HL-60 (cell line): ENCODE measurements at regions not wholly inside any gene's neighbourhood (a gene's known extent, or its start where the extent isn't known, plus 50 kb on each side); places are given as distances from the start of the nearest gene placed in this dataset.

Experiments used
- DNase-seq, 2 experiments: peaks; one replicate each; pipeline ENCODE4 v3.0.0-alpha.2; 2010 to 2020; ENCODE audit warnings: low read depth in 1 of 2, low spot score in 1 of 2
- H3K27ac ChIP-seq: fragments of 250-450 bp; sonication (Bioruptor Pico); replicated peaks from 2 replicates; pipeline ENCODE4 v1.5.1; 2020; ENCODE audit warnings: mild to moderate bottlenecking, moderate library complexity
- H3K27me3 ChIP-seq: fragments of 250-450 bp; sonication (Bioruptor Pico); 2 replicates; pipeline ENCODE4 v1.5.1; 2021; ENCODE audit warnings: mild to moderate bottlenecking, moderate library complexity; ENCODE audit not compliant: insufficient read depth, poor library complexity, severe bottlenecking
- H3K4me3 ChIP-seq: replicated peaks from 2 replicates; pipeline ENCODE4 v1.5.1; 2011; ENCODE audit warnings: mild to moderate bottlenecking, control low read depth, low read length; ENCODE audit not compliant: insufficient read depth
- GABPA ChIP-seq: IDR thresholded peaks from 2 replicates; pipeline ENCODE4 v1.6.1; 2012; ENCODE audit warnings: low read depth
- POLR2AphosphoS5 ChIP-seq: IDR thresholded peaks from 2 replicates; pipeline ENCODE4 v1.6.1; 2012; ENCODE audit warnings: low read depth
- SPI1 ChIP-seq: IDR thresholded peaks from 2 replicates; pipeline ENCODE4 v1.6.1; 2012; ENCODE audit warnings: low read depth, mild to moderate bottlenecking, borderline replicate concordance
- TF ChIP-seq, protein P1 (sequence below): IDR thresholded peaks from 2 replicates; pipeline ENCODE4 v1.6.1; 2012; ENCODE audit warnings: low read depth; ENCODE audit not compliant: insufficient replicate concordance
- TF ChIP-seq, protein P2 (sequence below): IDR thresholded peaks from one replicate; pipeline ENCODE4 v1.5.1; 2011; ENCODE audit warnings: low read length, control low read depth, inconsistent platforms; ENCODE audit not compliant: insufficient read depth

DNA sequence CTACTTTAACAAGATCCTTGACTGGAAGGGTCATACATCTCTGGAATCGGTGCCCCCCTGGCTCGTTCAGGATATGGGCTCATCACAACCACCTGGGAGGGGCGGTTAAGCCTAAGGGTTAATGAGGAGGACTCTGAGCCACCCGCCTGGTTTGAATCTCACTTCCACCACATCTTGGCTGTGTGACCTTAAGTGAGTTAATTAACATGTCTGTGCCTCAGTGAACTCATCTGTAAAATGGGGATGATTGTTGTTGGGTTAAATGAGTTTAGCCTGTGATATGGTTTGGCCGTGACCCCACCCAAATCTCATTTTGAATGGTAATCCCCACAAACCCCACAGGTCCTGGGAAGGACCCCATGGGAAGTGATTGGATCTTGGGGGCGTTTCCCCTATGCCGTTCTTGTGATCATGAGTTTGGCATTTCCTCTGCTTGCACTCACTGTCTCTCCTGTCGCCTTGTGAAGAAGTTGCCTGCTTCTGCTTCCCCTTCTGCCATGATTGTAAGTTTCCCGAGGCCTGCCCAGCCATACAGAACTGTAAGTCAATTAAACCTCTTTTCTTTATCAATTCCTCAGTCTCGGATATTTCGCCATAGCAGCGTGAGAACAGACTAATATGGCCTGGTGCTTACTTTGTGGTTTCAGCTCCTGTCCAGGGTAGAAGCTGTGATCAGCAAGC lies 214.0 kb upstream of the CIBAR2 start:
- DNase-seq, result no peak
- no peak for TF ChIP-seq POLR2AphosphoS5
- TF ChIP-seq SPI1, result no peak
- TF ChIP-seq, protein P1, sequence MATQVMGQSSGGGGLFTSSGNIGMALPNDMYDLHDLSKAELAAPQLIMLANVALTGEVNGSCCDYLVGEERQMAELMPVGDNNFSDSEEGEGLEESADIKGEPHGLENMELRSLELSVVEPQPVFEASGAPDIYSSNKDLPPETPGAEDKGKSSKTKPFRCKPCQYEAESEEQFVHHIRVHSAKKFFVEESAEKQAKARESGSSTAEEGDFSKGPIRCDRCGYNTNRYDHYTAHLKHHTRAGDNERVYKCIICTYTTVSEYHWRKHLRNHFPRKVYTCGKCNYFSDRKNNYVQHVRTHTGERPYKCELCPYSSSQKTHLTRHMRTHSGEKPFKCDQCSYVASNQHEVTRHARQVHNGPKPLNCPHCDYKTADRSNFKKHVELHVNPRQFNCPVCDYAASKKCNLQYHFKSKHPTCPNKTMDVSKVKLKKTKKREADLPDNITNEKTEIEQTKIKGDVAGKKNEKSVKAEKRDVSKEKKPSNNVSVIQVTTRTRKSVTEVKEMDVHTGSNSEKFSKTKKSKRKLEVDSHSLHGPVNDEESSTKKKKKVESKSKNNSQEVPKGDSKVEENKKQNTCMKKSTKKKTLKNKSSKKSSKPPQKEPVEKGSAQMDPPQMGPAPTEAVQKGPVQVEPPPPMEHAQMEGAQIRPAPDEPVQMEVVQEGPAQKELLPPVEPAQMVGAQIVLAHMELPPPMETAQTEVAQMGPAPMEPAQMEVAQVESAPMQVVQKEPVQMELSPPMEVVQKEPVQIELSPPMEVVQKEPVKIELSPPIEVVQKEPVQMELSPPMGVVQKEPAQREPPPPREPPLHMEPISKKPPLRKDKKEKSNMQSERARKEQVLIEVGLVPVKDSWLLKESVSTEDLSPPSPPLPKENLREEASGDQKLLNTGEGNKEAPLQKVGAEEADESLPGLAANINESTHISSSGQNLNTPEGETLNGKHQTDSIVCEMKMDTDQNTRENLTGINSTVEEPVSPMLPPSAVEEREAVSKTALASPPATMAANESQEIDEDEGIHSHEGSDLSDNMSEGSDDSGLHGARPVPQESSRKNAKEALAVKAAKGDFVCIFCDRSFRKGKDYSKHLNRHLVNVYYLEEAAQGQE, result no peak
- TF ChIP-seq GABPA, result no peak
- TF ChIP-seq, protein P2, sequence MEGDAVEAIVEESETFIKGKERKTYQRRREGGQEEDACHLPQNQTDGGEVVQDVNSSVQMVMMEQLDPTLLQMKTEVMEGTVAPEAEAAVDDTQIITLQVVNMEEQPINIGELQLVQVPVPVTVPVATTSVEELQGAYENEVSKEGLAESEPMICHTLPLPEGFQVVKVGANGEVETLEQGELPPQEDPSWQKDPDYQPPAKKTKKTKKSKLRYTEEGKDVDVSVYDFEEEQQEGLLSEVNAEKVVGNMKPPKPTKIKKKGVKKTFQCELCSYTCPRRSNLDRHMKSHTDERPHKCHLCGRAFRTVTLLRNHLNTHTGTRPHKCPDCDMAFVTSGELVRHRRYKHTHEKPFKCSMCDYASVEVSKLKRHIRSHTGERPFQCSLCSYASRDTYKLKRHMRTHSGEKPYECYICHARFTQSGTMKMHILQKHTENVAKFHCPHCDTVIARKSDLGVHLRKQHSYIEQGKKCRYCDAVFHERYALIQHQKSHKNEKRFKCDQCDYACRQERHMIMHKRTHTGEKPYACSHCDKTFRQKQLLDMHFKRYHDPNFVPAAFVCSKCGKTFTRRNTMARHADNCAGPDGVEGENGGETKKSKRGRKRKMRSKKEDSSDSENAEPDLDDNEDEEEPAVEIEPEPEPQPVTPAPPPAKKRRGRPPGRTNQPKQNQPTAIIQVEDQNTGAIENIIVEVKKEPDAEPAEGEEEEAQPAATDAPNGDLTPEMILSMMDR, result no peak
- Histone ChIP-seq H3K27ac (no peak overlapping the region), H3K4me3 (no peak overlapping the region), H3K27me3 (peaks cover 10% of the 10 kb centered on the region)

DNA sequence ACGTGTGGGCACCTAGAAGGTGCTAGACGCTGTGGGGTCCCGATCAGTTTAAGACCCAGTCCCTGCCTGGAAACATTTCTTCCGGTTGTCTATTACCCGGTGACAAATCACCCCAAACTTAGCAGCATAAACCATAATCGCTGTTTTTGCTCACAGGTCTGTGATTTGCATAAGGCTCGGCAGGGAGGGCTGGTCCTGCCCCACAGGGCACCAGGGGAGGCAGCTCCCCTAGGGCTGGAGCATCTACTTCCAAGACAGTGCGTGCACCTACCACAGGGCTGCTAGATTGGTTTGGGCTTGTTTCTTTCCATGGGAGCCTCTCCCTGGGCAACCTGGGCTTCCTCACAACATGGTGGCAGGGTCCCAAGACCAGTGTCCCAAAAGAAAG lies 214.5 kb upstream of the CIBAR2 start:
- TF ChIP-seq SPI1 (no peak), POLR2AphosphoS5 (no peak), GABPA (no peak)
- TF ChIP-seq, protein P1, result no peak
- TF ChIP-seq, protein P2, result no peak
- H3K27me3 ChIP-seq, result peaks cover 10% of the 10 kb centered on the region
- no peak for DNase-seq

DNA sequence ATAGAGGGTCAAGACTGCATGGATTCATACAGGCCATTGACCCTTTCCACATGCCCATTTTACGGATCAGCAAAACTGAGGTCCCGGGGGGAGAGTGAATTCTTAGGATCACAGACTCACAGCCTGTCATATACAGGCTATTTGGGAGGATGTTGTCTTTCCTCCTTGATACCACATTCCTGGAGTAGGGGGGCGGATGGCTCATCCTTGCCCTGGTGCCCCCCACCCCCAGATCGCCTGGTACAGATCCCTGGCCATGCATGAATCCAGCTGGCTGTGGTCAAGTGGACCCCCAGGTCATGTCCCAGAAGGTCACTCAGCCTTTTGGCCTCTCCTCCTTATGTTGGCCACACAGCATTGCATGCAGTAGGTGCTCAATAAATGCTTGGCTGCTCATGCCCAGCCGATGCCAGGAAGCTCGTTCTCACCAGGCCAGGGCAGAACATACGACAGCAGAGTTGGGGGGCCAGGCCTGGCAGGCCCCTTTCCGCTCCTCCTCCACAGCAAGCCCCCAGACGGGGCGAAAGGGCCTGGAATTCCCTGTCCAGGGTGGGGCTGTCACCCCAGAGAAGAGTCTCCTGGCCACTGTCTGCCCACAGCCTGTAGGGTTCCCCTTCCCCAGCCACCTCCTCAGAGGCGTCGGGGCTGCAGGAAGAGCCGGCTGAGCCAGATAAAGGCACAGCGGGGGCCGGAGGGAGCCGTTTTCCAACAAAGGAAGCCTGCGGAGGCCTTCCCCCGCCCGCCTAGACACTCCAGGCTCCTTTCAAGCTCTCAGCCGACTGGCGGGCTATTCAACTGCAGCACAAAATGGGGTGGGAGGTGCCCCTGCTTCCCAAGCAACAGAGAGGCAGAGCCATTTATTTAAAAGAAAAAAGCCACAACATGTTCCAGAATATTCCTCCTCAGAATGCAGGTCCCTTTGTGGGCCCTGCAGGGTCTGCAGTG lies 215.7 kb upstream of the CIBAR2 start:
- TF ChIP-seq, protein P2, result no peak
- TF ChIP-seq POLR2AphosphoS5 (no peak), GABPA (no peak), SPI1 (no peak)
- TF ChIP-seq, protein P1, result no peak
- Histone ChIP-seq H3K27ac (no peak overlapping the region), H3K4me3 (no peak overlapping the region), H3K27me3 (peaks cover 10% of the 10 kb centered on the region)
- DNase-seq, result no peak

More for the DNA sequence above, 214.5 kb upstream of the CIBAR2 start:
- Histone ChIP-seq H3K27ac (no peak overlapping the region), H3K4me3 (no peak overlapping the region)
